IMR-90 (cell line): ENCODE measurements at regions not wholly inside any gene's neighbourhood (a gene's known extent, or its start where the extent isn't known, plus 50 kb on each side); places are given as distances from the start of the nearest gene placed in this dataset.

Experiments used
- ATAC-seq: fragments of 200-7000 bp; cut with Tn5 transposase; 2 replicates; pipeline ENCODE4 v1.9.1; 2020; ENCODE audit warnings: low read depth, mild to moderate bottlenecking, moderate library complexity
- BruUV-seq: library from RNA; stranded (reverse); fragments of 400-500 nt; replicated peaks from 2 replicates; lab custom pipeline; 2021; lab: Mats Ljungman, UMichigan
- CTCF ChIA-PET: fragments of 300-600 bp; formaldehyde crosslinking; extraction: SDS; loops from one replicate; lab custom pipeline; 2021; ENCODE audit warnings: antibody characterized with exemption; lab: Yijun Ruan, JAX
- POLR2A ChIA-PET: fragments of 300-600 bp; sonication (Branson Sonifier 250); formaldehyde crosslinking; loops from one replicate; lab custom pipeline; 2022; ENCODE audit warnings: antibody characterized with exemption; ENCODE audit not compliant: unreplicated experiment; lab: Charles Lee
- DNase-seq: peaks from one replicate; pipeline ENCODE4 v3.0.0; 2013
- H2AFZ ChIP-seq: replicated peaks from 2 replicates; pipeline ENCODE3; 2013; ENCODE audit warnings: low read length, mild to moderate bottlenecking; ENCODE audit not compliant: poor library complexity
- H2AK5ac ChIP-seq: 2 replicates; pipeline ENCODE4 v1.6.1; 2013; ENCODE audit warnings: low read depth, low read length, inconsistent platforms
- H2AK9ac ChIP-seq: replicated peaks from 2 replicates; pipeline ENCODE3; 2013; ENCODE audit warnings: mild to moderate bottlenecking, low read depth, low read length, moderate library complexity; ENCODE audit not compliant: poor library complexity
- H2BK120ac ChIP-seq: 2 replicates; pipeline ENCODE4 v1.6.1; 2013; ENCODE audit warnings: low read depth, low read length, inconsistent platforms
- H2BK15ac ChIP-seq: 3 replicates; pipeline ENCODE4 v1.6.1; 2013; ENCODE audit warnings: low read depth, low read length, inconsistent platforms
- H2BK20ac ChIP-seq: 2 replicates; pipeline ENCODE4 v1.6.1; 2013; ENCODE audit warnings: low read depth, mild to moderate bottlenecking, inconsistent platforms, low read length, moderate library complexity
- H2BK5ac ChIP-seq: 2 replicates; pipeline ENCODE4 v1.6.1; 2013; ENCODE audit warnings: mild to moderate bottlenecking, low read depth, low read length, inconsistent platforms; ENCODE audit not compliant: poor library complexity, severe bottlenecking
- H3K14ac ChIP-seq: replicated peaks from 2 replicates; pipeline ENCODE4 v1.6.1; 2013; ENCODE audit warnings: low read depth, low read length, inconsistent platforms
- H3K18ac ChIP-seq: 2 replicates; pipeline ENCODE4 v1.6.1; 2013; ENCODE audit warnings: low read depth, low read length, control low read depth
- H3K23ac ChIP-seq: 2 replicates; pipeline ENCODE4 v1.6.1; 2013; ENCODE audit warnings: low read depth, low read length, inconsistent platforms
- H3K27ac ChIP-seq: 2 replicates; pipeline ENCODE4 v1.5.1; 2013; ENCODE audit warnings: mild to moderate bottlenecking, control low read depth, low read length; ENCODE audit not compliant: insufficient read depth
- H3K27me3 ChIP-seq: 2 replicates; pipeline ENCODE4 v1.6.1; 2013; ENCODE audit warnings: low read length; ENCODE audit not compliant: control insufficient read depth, insufficient read depth
- H3K36me3 ChIP-seq: 2 replicates; pipeline ENCODE4 v1.6.1; 2013; ENCODE audit warnings: low read length, mixed read lengths; ENCODE audit not compliant: control insufficient read depth, insufficient read depth
- H3K4ac ChIP-seq: 2 replicates; pipeline ENCODE4 v1.6.1; 2013; ENCODE audit warnings: low read depth, low read length, inconsistent platforms
- H3K4me1 ChIP-seq: 2 replicates; pipeline ENCODE4 v1.6.1; 2013; ENCODE audit warnings: low read length, mixed read lengths; ENCODE audit not compliant: control insufficient read depth, insufficient read depth
- H3K4me2 ChIP-seq: 2 replicates; pipeline ENCODE4 v1.6.1; 2013; ENCODE audit warnings: low read depth, mild to moderate bottlenecking, control low read depth, low read length, moderate library complexity
- H3K4me3 ChIP-seq: 2 replicates; pipeline ENCODE4 v1.5.1; 2013; ENCODE audit warnings: low read depth, mild to moderate bottlenecking, control low read depth, low read length, moderate library complexity; ENCODE audit not compliant: insufficient read depth
- H3K56ac ChIP-seq: 2 replicates; pipeline ENCODE4 v1.6.1; 2013; ENCODE audit warnings: low read length, inconsistent platforms; ENCODE audit not compliant: insufficient read depth; ENCODE audit errors: extremely low read depth
- H3K79me1 ChIP-seq, 2 experiments: 2 replicates each; pipeline ENCODE4 v1.6.1; 2013; ENCODE audit warnings: low read length in 2 of 2, inconsistent platforms in 1 of 2, low read depth in 1 of 2
- H3K9ac ChIP-seq: 2 replicates; pipeline ENCODE4 v1.6.1; 2013; ENCODE audit warnings: low read depth, low read length, control low read depth
- H3K9me1 ChIP-seq: 2 replicates; pipeline ENCODE4 v1.6.1; 2013; ENCODE audit warnings: low read length, inconsistent platforms; ENCODE audit not compliant: insufficient read depth
- H3K9me3 ChIP-seq: 2 replicates; pipeline ENCODE4 v1.6.1; 2013; ENCODE audit warnings: low read length; ENCODE audit not compliant: control insufficient read depth, insufficient read depth
- H4K20me1 ChIP-seq: 2 replicates; pipeline ENCODE4 v1.6.1; 2013; ENCODE audit warnings: low read length, inconsistent platforms; ENCODE audit not compliant: insufficient read depth
- H4K5ac ChIP-seq: 2 replicates; pipeline ENCODE4 v1.6.1; 2013; ENCODE audit warnings: mild to moderate bottlenecking, low read depth, low read length, control low read depth
- H4K8ac ChIP-seq, 2 experiments: 2 replicates each; pipeline ENCODE4 v1.6.1; 2013; ENCODE audit warnings: low read depth in 2 of 2, low read length in 2 of 2, control low read depth in 1 of 2, inconsistent platforms in 1 of 2
- H4K91ac ChIP-seq: 2 replicates; pipeline ENCODE4 v1.6.1; 2013; ENCODE audit warnings: low read depth, low read length, inconsistent platforms; ENCODE audit not compliant: insufficient read depth
- BHLHE40 ChIP-seq: fragments of 150-350 bp; IDR thresholded peaks from 2 replicates; pipeline ENCODE4 v1.6.1; 2016; ENCODE audit warnings: mild to moderate bottlenecking, low read depth, low read length
- CEBPB ChIP-seq: IDR thresholded peaks from 2 replicates; pipeline ENCODE4 v1.6.1; 2012; ENCODE audit warnings: low read depth, low read length, improper control_type of control experiment
- CTCF ChIP-seq: conservative IDR thresholded peaks from 2 replicates; pipeline ENCODE4 v1.5.1; 2012; ENCODE audit warnings: mild to moderate bottlenecking, low read depth, low read length, improper control_type of control experiment
- FOS ChIP-seq: fragments of 150-350 bp; IDR thresholded peaks from 2 replicates; pipeline ENCODE4 v1.6.1; 2016; ENCODE audit warnings: low read depth, low read length
- MAFK ChIP-seq: IDR thresholded peaks from 2 replicates; pipeline ENCODE4 v1.6.1; 2012; ENCODE audit warnings: low read depth, low read length, improper control_type of control experiment
- MXI1 ChIP-seq: IDR thresholded peaks from 2 replicates; pipeline ENCODE4 v1.6.1; 2012; ENCODE audit warnings: low read depth, mild to moderate bottlenecking, low read length, moderate library complexity, borderline replicate concordance
- NFE2L2 ChIP-seq: fragments of 150-350 bp; IDR thresholded peaks from 2 replicates; pipeline ENCODE4 v1.6.1; 2016; ENCODE audit warnings: low read depth, mild to moderate bottlenecking, low read length
- POLR2A ChIP-seq: IDR thresholded peaks from 2 replicates; pipeline ENCODE4 v1.6.1; 2012; ENCODE audit warnings: mild to moderate bottlenecking, low read depth, low read length
- RAD21 ChIP-seq: IDR thresholded peaks from 2 replicates; pipeline ENCODE4 v1.6.1; 2012; ENCODE audit warnings: low read length, improper control_type of control experiment
- RCOR1 ChIP-seq: IDR thresholded peaks from 2 replicates; pipeline ENCODE4 v1.6.1; 2012; ENCODE audit warnings: mild to moderate bottlenecking, low read length, improper control_type of control experiment; ENCODE audit not compliant: insufficient replicate concordance
- SMC3 ChIP-seq: fragments of 150-350 bp; IDR thresholded peaks from 2 replicates; pipeline ENCODE4 v1.6.1; 2016; ENCODE audit warnings: low read depth, mild to moderate bottlenecking, antibody characterized with exemption, low read length, moderate library complexity
- USF2 ChIP-seq: fragments of 150-350 bp; IDR thresholded peaks from 2 replicates; pipeline ENCODE4 v1.6.1; 2017; ENCODE audit warnings: mild to moderate bottlenecking, antibody characterized with exemption, low read length, low read depth
- WGBS, 2 experiments: methylation state at CpG; one replicate each; pipeline versions ENCODE4 v1.1.5 to v1.1.7; 2013; ENCODE audit warnings: missing lambda C conversion rate in 2 of 2; ENCODE audit not compliant: insufficient read length in 1 of 2; ENCODE audit errors: extremely low coverage in 2 of 2; 5-methylcytosine and 5-hydroxymethylcytosine counted together
- dilution Hi-C: fragments of 300-500 bp; cut with HindIII; formaldehyde crosslinking; loops from one replicate; pipeline ENCODE4 v1.14.3; 2018; ENCODE audit warnings: low sequenced_read_pairs; ENCODE audit not compliant: unreplicated experiment
- in situ Hi-C: fragments of 300-500 bp; cut with MboI; formaldehyde crosslinking; loops from 3 replicates; pipeline ENCODE4 v1.14.3; 2019; ENCODE audit warnings: low sequenced_read_pairs, inconsistent platforms, mixed read lengths
- intact Hi-C: fragments of 100-400 bp; cut with micrococcal nuclease; formaldehyde crosslinking; loops from 2 replicates; pipeline ENCODE4 v1.10.0; 2022

GRCh38 chr3:153892126-153892525 is 229.1 kb upstream of the ARHGEF26 start:
- no peak for TF ChIP-seq NFE2L2
- no peak for TF ChIP-seq CTCF
- TF ChIP-seq USF2, result no peak
- no peak for TF ChIP-seq POLR2A
- TF ChIP-seq RAD21, result no peak
- TF ChIP-seq CEBPB, result no peak
- TF ChIP-seq RCOR1, result no peak
- TF ChIP-seq SMC3, result no peak
- no peak for TF ChIP-seq FOS
- no peak for TF ChIP-seq MAFK
- no peak for TF ChIP-seq MXI1
- no peak for TF ChIP-seq BHLHE40
- ATAC-seq (no peak), DNase-seq (no peak)
- H3K4me2 ChIP-seq, result no peak overlapping the region
- H4K20me1 ChIP-seq, result no peaks in the 10 kb centered on the region
- BruUV-seq, result no TSS peak
- no peaks in the 10 kb centered on the region for H3K79me1 ChIP-seq
- H3K4me3 ChIP-seq, result no peak overlapping the region
- no peaks in the 10 kb centered on the region for H3K4me1 ChIP-seq
- H3K56ac ChIP-seq, result no peak overlapping the region
- in situ Hi-C loops (no loop called here), dilution Hi-C loops (no loop called here), intact Hi-C loops (no loop called here)
- no peak overlapping the region for H3K23ac ChIP-seq
- no peak overlapping the region for H3K9ac ChIP-seq
- no peak overlapping the region for H2BK20ac ChIP-seq
- no peak overlapping the region for H4K8ac ChIP-seq
- H3K4ac ChIP-seq, result no peak overlapping the region
- no peaks in the 10 kb centered on the region for H3K36me3 ChIP-seq
- no peaks in the 10 kb centered on the region for H3K27me3 ChIP-seq
- no CpG with 5 or more reads among the region's 5 CpGs for WGBS, 2 experiments
- H3K14ac ChIP-seq, result no peak overlapping the region
- no peak overlapping the region for H3K18ac ChIP-seq
- H4K91ac ChIP-seq, result no peak overlapping the region
- H2AFZ ChIP-seq, result no peak overlapping the region
- CTCF ChIA-PET, result no interaction called here
- no peak overlapping the region for H3K27ac ChIP-seq
- no peak overlapping the region for H2AK9ac ChIP-seq
- no peaks in the 10 kb centered on the region for H3K9me1 ChIP-seq
- no peak overlapping the region for H2BK120ac ChIP-seq
- H2BK15ac ChIP-seq, result no peak overlapping the region
- H3K9me3 ChIP-seq, result no peaks in the 10 kb centered on the region
- H4K5ac ChIP-seq, result no peak overlapping the region
- H2BK5ac ChIP-seq, result no peak overlapping the region
- H2AK5ac ChIP-seq, result no peak overlapping the region
- POLR2A ChIA-PET, result no interaction called here
